Heart right ventricle (tissue), 16 donors: ENCODE measurements at regions not wholly inside any gene's neighbourhood (a gene's known extent, or its start where the extent isn't known, plus 50 kb on each side); places are given as distances from the start of the nearest gene placed in this dataset.

Experiments used
- ATAC-seq, 8 donors: fragments of 200-7000 bp; cut with Tn5 transposase; one replicate each; pipeline ENCODE4 v1.9.1; 2020; ENCODE audit warnings: mild to moderate bottlenecking in 8 of 8, moderate library complexity in 8 of 8, moderate number of reproducible peaks in 1 of 8
- DNase-seq, 2 donors: peaks; one replicate each; pipeline ENCODE4 v3.0.0-alpha.2; 2020
- H3K27ac ChIP-seq, 10 donors: fragments of 200-600 bp; sonication (generic) in 2 of 10; one replicate each; pipeline versions ENCODE4 v1.5.0 to v1.8.0; 2020 to 2022; ENCODE audit warnings: mild to moderate bottlenecking in 3 of 10
- H3K27me3 ChIP-seq, 7 donors: fragments of 200-600 bp; one replicate each; pipeline ENCODE4 v1.8.0; 2021 to 2022; ENCODE audit warnings: mild to moderate bottlenecking in 2 of 7
- H3K36me3 ChIP-seq, 9 donors: fragments of 200-600 bp; sonication (generic) in 1 of 9; one replicate each; pipeline versions ENCODE4 v1.5.0 to v1.8.0; 2020 to 2022; ENCODE audit warnings: mild to moderate bottlenecking in 2 of 9
- H3K4me1 ChIP-seq, 9 donors: fragments of 200-600 bp; sonication (generic) in 1 of 9; one replicate each; pipeline versions ENCODE4 v1.5.0 to v1.8.0; 2020 to 2022; ENCODE audit warnings: mild to moderate bottlenecking in 4 of 9
- H3K4me3 ChIP-seq, 10 donors: fragments of 200-600 bp; sonication (generic) in 2 of 10; one replicate each; pipeline versions ENCODE4 v1.5.0 to v1.8.0; 2020 to 2022; ENCODE audit warnings: mild to moderate bottlenecking in 7 of 10, moderate library complexity in 2 of 10
- H3K9me3 ChIP-seq, 11 donors: fragments of 200-600 bp in 10 of 11; sonication (generic) in 2 of 11; one replicate each; pipeline versions ENCODE4 v1.5.0 to v1.8.0; 2013 to 2022; ENCODE audit warnings: mild to moderate bottlenecking in 2 of 11, control low read depth in 1 of 11, moderate library complexity in 1 of 11
- CTCF ChIP-seq, 9 donors: fragments of 200-600 bp; sonication (generic) in 2 of 9; IDR thresholded peaks; one replicate each; pipeline versions ENCODE4 v1.5.0 to v1.8.0; 2021 to 2022; ENCODE audit warnings: antibody characterized with exemption in 9 of 9, mild to moderate bottlenecking in 5 of 9, moderate library complexity in 1 of 9
- WGBS, 2 donors: extraction: QIAGEN DNeasy Blood & Tissue Kit; methylation state at CpG; one replicate each; pipeline ENCODE4 v1.1.7; 2013; ENCODE audit warnings: inconsistent platforms in 1 of 2; 5-methylcytosine and 5-hydroxymethylcytosine counted together
- intact Hi-C, 10 donors: fragments of 100-400 bp; cut with DNase I; formaldehyde crosslinking; loops; one replicate each; pipeline versions ENCODE4 v1.11.1 to v1.14.2; 2022
- donor health status: Arrhythmogenic right ventricular cardiomyopathy.
- donor health status: ischemic (EF 13 %, LVEDD 7.1; RV severe dilation, severe dysfunction).
- donor health status: healthy with polysubstance abuse.
- donor health status: DM: no; HTN: yes; CAD: no.
- donor health status: DM: no; HTN: no; CAD: no.
- donor health status: ischemic (EF 25% LVEDD 6.9; RV normal size, moderate dysfunction).
- donor health status: ischemic (EF 25% LVEDD 5.7; RV mildly dilated, moderate dysfunction).
- donor health status: healthy.
- donor health status: DM: yes; HTN: yes; CAD: no.
- donor health status: Ischemic cardiomyopathy.
- donor health status: ischemic (EF 35%, LVEDD 5.7; RV mildly dilated, moderate dysfunction).
- donor health status: nonischemic (EF 11% LVEDD 7.7; RV severe dilation, severe dysfunction).
- donor health status: DM: yes; HTN: yes; CAD: no.
- donor health status: PGD.
- donor health status: ischemic (EF 29% LVEDD 5.4; RV normal size, mild dysfunction).
- donor health status: nonischemic (EF 23%, LVEDD 6.1; RV moderate dilation, normal function).

- DNase-seq, result no peak
- 72 to 74% methylated on average over 2 of the region's 2 CpGs for WGBS, 2 donors
- no peak for ATAC-seq
- H3K36me3 ChIP-seq, result no peaks in the 10 kb centered on the region
- no peak overlapping the region for H3K4me3 ChIP-seq
- peaks cover 0 to 24% (median 4%) of the 10 kb centered on the region in 11 donors for H3K9me3 ChIP-seq
- H3K27me3 ChIP-seq, result no peaks in the 10 kb centered on the region
- H3K27ac ChIP-seq, result no peak overlapping the region
- TF ChIP-seq CTCF (IDR thresholded peaks at IDR 0.05), result no peak
- no peaks in the 10 kb centered on the region for H3K4me1 ChIP-seq
- intact Hi-C loops, result no loop called here
Observed at GRCh38 chr2:194003911-194004310, 1653.1 kb upstream of the SLC39A10 start.

GRCh38 chr2:194002699-194003368 lies 1654.2 kb upstream of the SLC39A10 start:
- Histone ChIP-seq H3K27ac (no peak overlapping the region), H3K4me1 (no peaks in the 10 kb centered on the region), H3K4me3 (no peak overlapping the region), H3K36me3 (no peaks in the 10 kb centered on the region), H3K9me3 (peaks cover 0 to 15% (median 0%) of the 10 kb centered on the region in 11 donors), H3K27me3 (no peaks in the 10 kb centered on the region)
- WGBS, 2 donors, result 81 to 84% methylated on average over 23 of the region's 23 CpGs
- ATAC-seq (no peak), DNase-seq (no peak)
- no peak for TF ChIP-seq CTCF (IDR thresholded peaks at IDR 0.05)
- intact Hi-C loops, result no loop called here

- Histone ChIP-seq H3K27me3 (no peaks in the 10 kb centered on the region), H3K4me1 (no peaks in the 10 kb centered on the region), H3K4me3 (no peak overlapping the region), H3K36me3 (no peaks in the 10 kb centered on the region), H3K27ac (no peak overlapping the region), H3K9me3 (peaks cover 0 to 7% (median 0%) of the 10 kb centered on the region in 11 donors)
- DNase-seq (no peak), ATAC-seq (no peak)
- WGBS, 2 donors, result 64 to 68% methylated on average over 4 of the region's 4 CpGs
- intact Hi-C loops, result no loop called here
- no peak for TF ChIP-seq CTCF (IDR thresholded peaks at IDR 0.05)
Observed at GRCh38 chr2:193990868-193991267, 1666.2 kb upstream of the SLC39A10 start.

GRCh38 chr2:193989645-193990044 lies 1667.4 kb upstream of the SLC39A10 start:
- Histone ChIP-seq H3K4me3 (no peak overlapping the region), H3K9me3 (no peaks in the 10 kb centered on the region), H3K36me3 (no peaks in the 10 kb centered on the region), H3K27me3 (no peaks in the 10 kb centered on the region), H3K27ac (no peak overlapping the region), H3K4me1 (no peaks in the 10 kb centered on the region)
- intact Hi-C loops, result no loop called here
- WGBS, 2 donors, result 71 to 75% methylated on average over 2 of the region's 2 CpGs
- ATAC-seq (no peak), DNase-seq (no peak)
- TF ChIP-seq CTCF (IDR thresholded peaks at IDR 0.05), result no peak
